IPS DF 6.9 (cell line): ENCODE measurements at regions not wholly inside any gene's neighbourhood (a gene's known extent, or its start where the extent isn't known, plus 50 kb on each side); places are given as distances from the start of the nearest gene placed in this dataset.
"Not testable (repeated sequence)": the region's sequence is repeated elsewhere in the genome, so short reads cannot be mapped to it uniquely, and the experiment has no call there.

Source experiments
- DNase-seq: peaks from one replicate; pipeline ENCODE4 v3.0.0-alpha.2; 2013; ENCODE audit warnings: low read depth, low spot score
- H3K27ac ChIP-seq: one replicate; pipeline ENCODE4 v1.5.1; 2013; ENCODE audit warnings: low read length, control low read depth
- H3K27me3 ChIP-seq: 2 replicates; pipeline ENCODE4 v1.6.1; 2013; ENCODE audit warnings: mild to moderate bottlenecking, low read length; ENCODE audit not compliant: control insufficient read depth, insufficient read depth
- H3K36me3 ChIP-seq: 2 replicates; pipeline ENCODE4 v1.6.1; 2013; ENCODE audit warnings: low read length; ENCODE audit not compliant: control insufficient read depth, insufficient read depth
- H3K4me1 ChIP-seq: 2 replicates; pipeline ENCODE4 v1.6.1; 2013; ENCODE audit warnings: low read length; ENCODE audit not compliant: control insufficient read depth, insufficient read depth
- H3K4me3 ChIP-seq: 2 replicates; pipeline ENCODE4 v1.5.1; 2013; ENCODE audit warnings: mild to moderate bottlenecking, low read length
- H3K9me3 ChIP-seq: 2 replicates; pipeline ENCODE4 v1.6.1; 2013; ENCODE audit warnings: low read length, inconsistent platforms; ENCODE audit not compliant: control insufficient read depth, insufficient read depth
- WGBS: extraction: QIAGEN DNeasy Blood & Tissue Kit; methylation state at CpG from one replicate; pipeline ENCODE4 v1.1.7; 2013; ENCODE audit warnings: mixed read lengths, missing lambda C conversion rate; ENCODE audit not compliant: insufficient read length, insufficient coverage; 5-methylcytosine and 5-hydroxymethylcytosine counted together

- no peak overlapping the region for H3K27ac ChIP-seq
- DNase-seq = no peak
Observed at GRCh38 chr11:80297858-80298632, 857.2 kb upstream of the TENM4 start.

GRCh38 chr11:80293293-80293692, 852.5 kb upstream of the TENM4 start:
- no peaks in the 10 kb centered on the region for H3K4me1 ChIP-seq
- no peak for DNase-seq
- H3K27ac ChIP-seq = no peak overlapping the region
- H3K9me3 ChIP-seq = no peaks in the 10 kb centered on the region
- no peaks in the 10 kb centered on the region for H3K27me3 ChIP-seq
- H3K4me3 ChIP-seq = no peak overlapping the region
- no CpG with 5 or more reads among the region's 2 CpGs for WGBS
- H3K36me3 ChIP-seq = no peaks in the 10 kb centered on the region

More at GRCh38 chr11:80297858-80298632, 857.2 kb upstream of the TENM4 start:
- Histone ChIP-seq H3K36me3 (no peaks in the 10 kb centered on the region), H3K4me3 (no peak overlapping the region), H3K9me3 (no peaks in the 10 kb centered on the region), H3K4me1 (no peaks in the 10 kb centered on the region), H3K27me3 (no peaks in the 10 kb centered on the region)
- WGBS = 100% methylated on average over 2 of the region's 5 CpGs

- no CpG with 5 or more reads among the region's 3 CpGs for WGBS
- H3K9me3 ChIP-seq = no peaks in the 10 kb centered on the region
- no peaks in the 10 kb centered on the region for H3K27me3 ChIP-seq
- no peak overlapping the region for H3K4me3 ChIP-seq
- DNase-seq = no peak
- H3K36me3 ChIP-seq = no peaks in the 10 kb centered on the region
- no peak overlapping the region for H3K27ac ChIP-seq
- H3K4me1 ChIP-seq = no peaks in the 10 kb centered on the region
Observed at GRCh38 chr11:80284946-80285785, 844.3 kb upstream of the TENM4 start.

- no peak for DNase-seq
- H3K27ac ChIP-seq = no peak overlapping the region
- no peaks in the 10 kb centered on the region for H3K36me3 ChIP-seq
- H3K4me3 ChIP-seq = no peak overlapping the region
- H3K27me3 ChIP-seq = no peaks in the 10 kb centered on the region
- H3K9me3 ChIP-seq = no peaks in the 10 kb centered on the region
- WGBS = no CpG with 5 or more reads among the region's 2 CpGs
- H3K4me1 ChIP-seq = no peaks in the 10 kb centered on the region
Observed at GRCh38 chr11:80282643-80283042, 841.8 kb upstream of the TENM4 start.

GRCh38 chr11:80281194-80281593, 840.4 kb upstream of the TENM4 start:
- H3K4me1 ChIP-seq = no peaks in the 10 kb centered on the region
- H3K9me3 ChIP-seq = no peaks in the 10 kb centered on the region
- H3K4me3 ChIP-seq = no peak overlapping the region
- no CpG with 5 or more reads among the region's 1 CpG for WGBS
- no peak for DNase-seq
- H3K27ac ChIP-seq = no peak overlapping the region
- H3K27me3 ChIP-seq = no peaks in the 10 kb centered on the region
- H3K36me3 ChIP-seq = no peaks in the 10 kb centered on the region

- no CpG with 5 or more reads among the region's 3 CpGs for WGBS
- Histone ChIP-seq H3K27me3 (no peaks in the 10 kb centered on the region), H3K27ac (no peak overlapping the region), H3K4me1 (no peaks in the 10 kb centered on the region), H3K4me3 (no peak overlapping the region), H3K36me3 (no peaks in the 10 kb centered on the region), H3K9me3 (no peaks in the 10 kb centered on the region)
- no peak for DNase-seq
Observed at GRCh38 chr11:80280737-80281136, 839.9 kb upstream of the TENM4 start.

- H3K4me1 ChIP-seq = no peaks in the 10 kb centered on the region; the same call in 1 of the 2 replicates
- H3K27me3 ChIP-seq = no peaks in the 10 kb centered on the region
- H3K4me3 ChIP-seq = no peak overlapping the region
- H3K27ac ChIP-seq = no peak overlapping the region
- DNase-seq = no peak
- H3K9me3 ChIP-seq = no peaks in the 10 kb centered on the region
- H3K36me3 ChIP-seq = no peaks in the 10 kb centered on the region
- WGBS = no CpG with 5 or more reads among the region's 5 CpGs
Observed at GRCh38 chr11:80261776-80262175, 820.9 kb upstream of the TENM4 start.

- H3K4me1 ChIP-seq, H3K4me3 ChIP-seq, DNase-seq, H3K36me3 ChIP-seq, H3K27me3 ChIP-seq, H3K9me3 ChIP-seq, H3K27ac ChIP-seq: not testable (repeated sequence)
- no CpG with 5 or more reads among the region's 45 CpGs for WGBS
Observed at GRCh38 chr11:80257319-80258015, 816.6 kb upstream of the TENM4 start.

- H3K36me3 ChIP-seq = no peaks in the 10 kb centered on the region
- H3K9me3 ChIP-seq = no peaks in the 10 kb centered on the region
- DNase-seq = no peak
- no peaks in the 10 kb centered on the region; the same call in 1 of the 2 replicates for H3K4me1 ChIP-seq
- no peak overlapping the region for H3K27ac ChIP-seq
- H3K27me3 ChIP-seq = no peaks in the 10 kb centered on the region
- no peak overlapping the region for H3K4me3 ChIP-seq
Observed at GRCh38 chr11:80255021-80255420, 814.2 kb upstream of the TENM4 start.

GRCh38 chr11:80241766-80242165, 800.9 kb upstream of the TENM4 start:
- no peaks in the 10 kb centered on the region for H3K36me3 ChIP-seq
- H3K4me1 ChIP-seq = no peaks in the 10 kb centered on the region
- H3K27me3 ChIP-seq = no peaks in the 10 kb centered on the region
- no peak for DNase-seq
- WGBS = no CpG with 5 or more reads among the region's 3 CpGs
- H3K27ac ChIP-seq = no peak overlapping the region
- H3K9me3 ChIP-seq = no peaks in the 10 kb centered on the region
- no peak overlapping the region for H3K4me3 ChIP-seq
